Lung (tissue), 11 donors: ENCODE measurements at regions not wholly inside any gene's neighbourhood (a gene's known extent, or its start where the extent isn't known, plus 50 kb on each side); places are given as distances from the start of the nearest gene placed in this dataset.

Experiments
- ATAC-seq: fragments of 200-7000 bp; cut with Tn5 transposase; one replicate; pipeline ENCODE4 v1.9.1; 2020; ENCODE audit warnings: moderate number of reproducible peaks; ENCODE audit not compliant: insufficient read depth, low FRiP score
- DNase-seq, 3 donors: peaks; one replicate each; pipeline ENCODE4 v3.0.0-alpha.2; 2013 to 2017
- H3K27ac ChIP-seq, 2 donors: one replicate each; pipeline ENCODE4 v1.5.1; 2013; ENCODE audit warnings: mild to moderate bottlenecking in 2 of 2, moderate library complexity in 2 of 2, control low read depth in 1 of 2, inconsistent platforms in 1 of 2, low read depth in 1 of 2, low read length in 1 of 2
- H3K27me3 ChIP-seq, 3 donors: one replicate each; pipeline ENCODE4 v1.5.1; 2013; ENCODE audit warnings: low read length in 2 of 3; ENCODE audit not compliant: control insufficient read depth in 3 of 3, insufficient read depth in 3 of 3
- H3K36me3 ChIP-seq, 4 donors: one replicate each; pipeline ENCODE4 v1.5.1; 2013; ENCODE audit warnings: low read length in 4 of 4, mild to moderate bottlenecking in 1 of 4, moderate library complexity in 1 of 4; ENCODE audit not compliant: control insufficient read depth in 4 of 4, insufficient read depth in 4 of 4
- H3K4me1 ChIP-seq, 5 donors: one replicate each; pipeline ENCODE4 v1.5.1; 2013; ENCODE audit warnings: low read length in 5 of 5, mild to moderate bottlenecking in 2 of 5, moderate library complexity in 1 of 5; ENCODE audit not compliant: control insufficient read depth in 5 of 5, insufficient read depth in 5 of 5
- H3K4me3 ChIP-seq: one replicate; pipeline ENCODE4 v1.5.1; 2013; ENCODE audit warnings: mild to moderate bottlenecking, control low read depth, moderate library complexity
- H3K9ac ChIP-seq, 2 donors: one replicate each; pipeline ENCODE4 v1.5.1; 2013; ENCODE audit warnings: low read length in 2 of 2, control low read depth in 1 of 2; ENCODE audit not compliant: insufficient read depth in 1 of 2
- H3K9me3 ChIP-seq, 4 donors: one replicate each; pipeline ENCODE4 v1.5.1; 2013; ENCODE audit warnings: low read length in 3 of 4, mild to moderate bottlenecking in 1 of 4, moderate library complexity in 1 of 4; ENCODE audit not compliant: control insufficient read depth in 4 of 4, insufficient read depth in 3 of 4
- WGBS, 2 donors: extraction: QIAGEN DNeasy Blood & Tissue Kit; methylation state at CpG; one replicate each; pipeline ENCODE4 v1.1.7; 2013; 5-methylcytosine and 5-hydroxymethylcytosine counted together
- TF ChIP-seq, protein P1 (sequence below): IDR thresholded peaks from 2 replicates; pipeline ENCODE4 v1.5.1; 2012; ENCODE audit warnings: mild to moderate bottlenecking; ENCODE audit errors: control extremely low read depth, extremely low read depth
- donor health status: control.
- donor health status: control.
- donor health status: Bipolar disorder and iron deficiency.
- donor health status: healthy.
- donor health status: DM: yes; HTN: yes; CAD: no.

- H3K9me3 ChIP-seq: peaks cover 0 to 3% (median 0%) of the 10 kb centered on the region in 4 donors
- no peaks in the 10 kb centered on the region for H3K4me1 ChIP-seq
- H3K9ac ChIP-seq: no peak overlapping the region
- H3K27me3 ChIP-seq: no peaks in the 10 kb centered on the region
- TF ChIP-seq, protein P1, sequence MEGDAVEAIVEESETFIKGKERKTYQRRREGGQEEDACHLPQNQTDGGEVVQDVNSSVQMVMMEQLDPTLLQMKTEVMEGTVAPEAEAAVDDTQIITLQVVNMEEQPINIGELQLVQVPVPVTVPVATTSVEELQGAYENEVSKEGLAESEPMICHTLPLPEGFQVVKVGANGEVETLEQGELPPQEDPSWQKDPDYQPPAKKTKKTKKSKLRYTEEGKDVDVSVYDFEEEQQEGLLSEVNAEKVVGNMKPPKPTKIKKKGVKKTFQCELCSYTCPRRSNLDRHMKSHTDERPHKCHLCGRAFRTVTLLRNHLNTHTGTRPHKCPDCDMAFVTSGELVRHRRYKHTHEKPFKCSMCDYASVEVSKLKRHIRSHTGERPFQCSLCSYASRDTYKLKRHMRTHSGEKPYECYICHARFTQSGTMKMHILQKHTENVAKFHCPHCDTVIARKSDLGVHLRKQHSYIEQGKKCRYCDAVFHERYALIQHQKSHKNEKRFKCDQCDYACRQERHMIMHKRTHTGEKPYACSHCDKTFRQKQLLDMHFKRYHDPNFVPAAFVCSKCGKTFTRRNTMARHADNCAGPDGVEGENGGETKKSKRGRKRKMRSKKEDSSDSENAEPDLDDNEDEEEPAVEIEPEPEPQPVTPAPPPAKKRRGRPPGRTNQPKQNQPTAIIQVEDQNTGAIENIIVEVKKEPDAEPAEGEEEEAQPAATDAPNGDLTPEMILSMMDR: no peak
- H3K4me3 ChIP-seq: no peak overlapping the region
- no peaks in the 10 kb centered on the region for H3K36me3 ChIP-seq
- 73 to 74% methylated on average over 6 of the region's 6 CpGs for WGBS, 2 donors
- no peak for DNase-seq
- no peak overlapping the region for H3K27ac ChIP-seq
- no peak for ATAC-seq
Observed at GRCh38 chr5:4058899-4059298, 463.3 kb downstream of the IRX1 start.

DNA sequence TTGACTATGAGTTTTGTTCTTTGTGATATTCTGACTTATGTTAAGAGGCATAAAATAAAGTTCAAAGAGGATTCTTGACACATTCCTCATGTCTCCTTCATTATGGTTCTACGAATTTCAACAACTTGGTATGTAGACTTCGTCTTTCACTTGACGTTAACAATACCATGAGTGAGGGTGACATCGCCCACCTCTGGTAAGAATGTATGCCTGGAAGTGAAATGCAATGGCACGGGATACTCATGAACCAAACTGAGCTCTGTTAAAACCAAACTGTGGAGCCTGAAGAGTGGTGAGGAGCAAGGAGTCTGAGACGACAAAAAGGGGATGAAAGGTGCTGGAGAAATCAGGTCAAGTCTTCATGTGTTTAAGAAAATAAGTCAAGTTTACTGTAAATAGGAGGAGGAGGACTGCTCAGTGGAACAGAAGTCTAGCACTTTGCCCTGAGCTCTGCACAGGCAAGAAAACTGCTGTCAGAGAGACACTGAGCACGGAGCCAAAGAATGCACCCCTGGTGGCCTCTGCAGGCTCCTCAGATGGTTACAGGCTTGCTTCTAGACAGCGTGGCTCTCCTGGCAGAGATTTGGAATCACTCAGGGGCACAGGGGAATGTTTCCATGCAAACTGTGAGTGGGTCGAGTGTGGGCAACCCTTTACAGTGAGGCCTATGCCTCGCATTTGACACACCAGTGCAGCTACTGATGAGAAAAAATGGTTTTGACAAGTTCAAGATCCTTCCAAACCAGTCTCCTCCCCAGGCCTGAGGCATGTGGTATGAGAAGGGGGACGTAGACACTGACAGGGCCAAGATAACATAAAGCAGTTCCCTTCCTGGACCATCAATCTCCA lies 470.1 kb downstream of the IRX1 start:
- Histone ChIP-seq H3K36me3 (no peaks in the 10 kb centered on the region), H3K4me1 (no peaks in the 10 kb centered on the region), H3K9me3 (peaks cover 0 to 9% (median 0%) of the 10 kb centered on the region in 4 donors), H3K4me3 (no peak overlapping the region), H3K9ac (no peak overlapping the region), H3K27ac (no peak overlapping the region), H3K27me3 (no peaks in the 10 kb centered on the region)
- DNase-seq: peak in 1 of 3 donors; percentile 5
- 61 to 64% methylated on average over 11 of the region's 11 CpGs for WGBS, 2 donors
- no peak for ATAC-seq
- TF ChIP-seq, protein P1: no peak

DNA sequence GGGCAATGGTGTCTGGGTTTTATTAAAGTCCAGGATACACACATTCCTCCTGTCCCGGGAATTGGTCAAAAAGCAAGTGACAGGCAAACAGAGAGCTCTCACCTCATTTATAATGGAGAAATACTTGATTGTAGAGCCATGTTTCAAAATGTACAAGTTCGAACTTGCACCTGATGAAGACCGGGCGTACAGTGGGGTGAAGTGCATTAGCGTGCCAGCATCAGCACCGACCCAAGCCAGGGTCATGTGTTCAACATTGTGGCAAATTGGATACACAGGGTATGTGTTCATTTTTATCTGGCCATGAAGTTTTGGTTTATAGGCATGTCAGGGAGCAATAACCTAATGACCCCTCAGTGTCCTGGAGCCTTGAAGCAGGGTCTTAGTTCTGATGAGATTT lies 472.5 kb downstream of the IRX1 start:
- TF ChIP-seq, protein P1: no peak
- WGBS, 2 donors: 77 to 91% methylated on average over 6 of the region's 6 CpGs
- ATAC-seq: no peak
- Histone ChIP-seq H3K27ac (no peak overlapping the region), H3K27me3 (no peaks in the 10 kb centered on the region), H3K9ac (no peak overlapping the region), H3K4me1 (no peaks in the 10 kb centered on the region), H3K9me3 (peaks cover 0 to 14% (median 0%) of the 10 kb centered on the region in 4 donors), H3K4me3 (no peak overlapping the region), H3K36me3 (no peaks in the 10 kb centered on the region)
- DNase-seq: no peak
